ENCODE measurements at regions not wholly inside any gene's neighbourhood (a gene's known extent, or its start where the extent isn't known, plus 50 kb on each side); places are given as distances from the start of the nearest gene placed in this dataset.

DNA sequence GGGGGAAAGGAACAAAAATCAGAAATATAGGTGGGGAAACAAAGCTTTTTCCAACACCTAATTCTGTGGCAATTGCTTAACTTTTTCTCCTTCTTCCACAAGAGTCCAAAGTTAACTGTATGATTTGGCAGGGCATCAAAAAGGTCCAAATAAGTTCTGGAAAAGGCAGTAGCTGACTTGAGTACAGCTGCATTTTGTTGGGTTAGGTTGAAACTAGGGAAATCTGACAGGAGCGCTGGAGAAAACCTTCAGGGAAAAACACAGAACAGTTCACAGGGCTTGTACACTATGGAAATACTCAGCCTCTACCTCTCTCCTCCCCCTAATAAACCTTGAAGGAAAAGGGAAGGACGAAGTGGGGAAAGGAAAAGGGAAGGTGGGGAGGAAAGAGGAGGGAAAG lies 438.6 kb downstream of the ZEB2 start:
- no peak for DNase-seq (ENCODE audit: low read depth in 2 of 2)

GRCh38 chr2:144079803-144080202 lies 440.1 kb downstream of the ZEB2 start:
- DNase-seq (ENCODE audit: low read depth in 2 of 2) = no peak

- DNase-seq (ENCODE audit: low read depth in 2 of 2) = no peak
These were observed 440.9 kb downstream of the ZEB2 start for GRCh38 chr2:144078802-144079724.

DNA sequence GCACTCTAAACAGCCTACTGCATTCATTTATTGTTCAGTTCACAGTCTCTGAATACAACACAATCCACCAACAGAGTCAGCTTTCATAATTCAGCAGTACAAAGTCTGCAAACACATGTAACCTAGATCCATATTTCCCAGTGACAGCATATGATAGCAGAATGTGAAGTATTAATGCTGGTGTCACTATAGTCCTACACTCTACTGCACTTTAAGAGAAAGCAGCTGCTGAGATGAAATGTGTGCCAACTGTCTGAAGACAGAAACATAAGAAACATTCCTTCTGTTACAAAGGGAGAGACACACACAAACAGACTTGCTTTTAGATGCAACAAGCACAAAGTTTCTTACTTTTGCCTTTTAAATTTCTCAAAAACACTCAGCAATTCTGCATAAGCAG lies 441.8 kb downstream of the ZEB2 start:
- no peak for DNase-seq (ENCODE audit: low read depth in 2 of 2)

- no peak for DNase-seq (ENCODE audit: low read depth in 2 of 2)
These were observed 445.5 kb downstream of the ZEB2 start for GRCh38 chr2:144074450-144074849.

GRCh38 chr2:144071461-144071860 lies 448.5 kb downstream of the ZEB2 start:
- no peak for DNase-seq (ENCODE audit: low read depth in 2 of 2)

- DNase-seq (ENCODE audit: low read depth in 2 of 2) = no peak
These were observed 452.4 kb downstream of the ZEB2 start for GRCh38 chr2:144067506-144067905.

GRCh38 chr2:144063602-144064001 lies 456.3 kb downstream of the ZEB2 start:
- no peak for DNase-seq (ENCODE audit: low read depth in 2 of 2)

- no peak for DNase-seq (ENCODE audit: low read depth in 2 of 2)
These were observed 465.0 kb downstream of the ZEB2 start for GRCh38 chr2:144054911-144055310.

GRCh38 chr2:144052083-144052482 lies 467.8 kb downstream of the ZEB2 start:
- DNase-seq (ENCODE audit: low read depth in 2 of 2) = no peak

DNA sequence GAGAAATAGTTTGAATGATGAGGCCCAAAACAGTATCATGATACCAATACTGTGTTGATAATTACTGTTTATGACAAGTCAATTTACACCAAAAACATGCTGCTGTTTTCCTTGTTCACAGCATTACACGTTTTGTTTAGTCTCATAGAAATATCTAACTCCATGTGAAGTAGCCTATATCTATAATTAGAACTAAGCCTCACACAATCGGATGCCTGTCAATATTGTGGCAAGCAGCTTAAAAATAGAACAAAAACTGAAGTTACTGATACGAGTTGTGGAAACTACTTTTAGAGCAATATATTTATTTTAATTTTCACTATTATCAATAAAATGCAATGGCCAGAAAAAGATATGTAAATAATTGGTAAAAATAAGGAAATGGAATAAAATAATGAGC lies 470.8 kb downstream of the ZEB2 start:
- no peak for DNase-seq (ENCODE audit: low read depth in 2 of 2)

DNA sequence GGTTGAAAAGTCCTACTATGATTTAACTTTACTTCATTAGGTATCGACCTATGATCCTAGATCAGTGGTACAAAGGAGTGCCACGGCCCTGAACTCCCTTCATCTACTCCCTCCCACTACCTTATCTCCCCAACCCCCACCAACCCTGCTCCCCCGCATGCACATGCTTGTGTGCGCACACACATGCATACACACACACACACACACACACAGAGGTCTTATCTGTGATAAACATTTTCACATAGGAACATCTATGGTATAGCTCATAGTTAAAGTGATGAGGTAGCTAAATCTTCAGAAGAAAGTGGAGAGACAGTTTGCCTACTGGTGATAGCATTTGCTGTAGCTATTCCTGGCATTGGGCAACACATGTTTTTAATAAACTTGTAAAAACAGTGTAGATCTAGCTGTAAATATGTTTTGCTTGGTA lies 471.3 kb downstream of the ZEB2 start:
- DNase-seq (ENCODE audit: low read depth in 2 of 2) = no peak

GRCh38 chr2:144042751-144043150 lies 477.2 kb downstream of the ZEB2 start:
- DNase-seq (ENCODE audit: low read depth in 2 of 2) = no peak

- no peak for DNase-seq (ENCODE audit: low read depth in 2 of 2)
These were observed 478.3 kb downstream of the ZEB2 start for GRCh38 chr2:144041612-144042011.

GRCh38 chr2:144040834-144041233 lies 479.1 kb downstream of the ZEB2 start:
- DNase-seq (ENCODE audit: low read depth in 2 of 2) = no peak

- no peak for DNase-seq (ENCODE audit: low read depth in 2 of 2)
These were observed 487.4 kb downstream of the ZEB2 start for GRCh38 chr2:144032566-144032965.

- no peak for DNase-seq (ENCODE audit: low read depth in 2 of 2)
These were observed 489.1 kb downstream of the ZEB2 start for GRCh38 chr2:144030791-144031190.

- DNase-seq (ENCODE audit: low read depth in 2 of 2) = no peak
These were observed 492.3 kb downstream of the ZEB2 start for GRCh38 chr2:144027593-144027992.

DNA sequence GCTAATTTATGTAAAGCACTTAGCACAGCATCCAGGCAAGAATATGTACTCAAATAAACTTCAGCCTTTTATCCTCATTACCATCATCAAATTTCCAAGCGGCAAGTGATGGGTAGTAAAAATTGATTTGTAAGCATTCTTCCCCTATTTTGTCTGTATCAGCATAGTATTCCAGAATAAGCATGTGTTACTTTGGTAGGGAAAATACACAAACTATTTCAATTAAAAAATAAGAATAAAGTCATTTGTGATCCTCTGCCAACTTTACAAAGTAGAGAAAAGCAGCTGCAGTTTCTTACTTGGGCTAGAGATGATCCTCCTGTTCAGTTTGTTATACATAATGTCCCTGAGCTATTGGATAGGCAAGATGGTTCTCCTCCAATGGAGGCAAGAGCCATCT lies 493.2 kb downstream of the ZEB2 start:
- no peak for DNase-seq (ENCODE audit: low read depth in 2 of 2)

DNA sequence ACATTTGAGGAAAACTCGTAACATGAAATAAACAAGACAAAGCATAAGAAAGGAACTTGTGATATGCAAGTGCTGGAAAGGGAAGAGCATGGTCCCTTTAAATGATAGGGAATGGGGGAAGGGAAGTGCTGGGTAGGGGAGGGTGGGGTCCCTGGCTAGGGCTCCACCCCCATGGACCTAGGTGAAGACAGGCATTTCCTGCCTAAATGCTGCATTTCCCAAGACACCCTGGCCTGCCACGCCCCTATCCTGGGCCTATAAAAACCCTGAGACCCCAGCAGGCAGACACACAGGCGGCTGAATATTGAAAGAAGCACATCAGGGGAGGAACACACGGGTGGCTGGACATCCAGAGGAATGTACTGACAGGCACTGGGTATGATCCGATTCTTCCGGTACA lies 499.9 kb downstream of the ZEB2 start:
- no peak for DNase-seq (ENCODE audit: low read depth in 2 of 2)

DNA sequence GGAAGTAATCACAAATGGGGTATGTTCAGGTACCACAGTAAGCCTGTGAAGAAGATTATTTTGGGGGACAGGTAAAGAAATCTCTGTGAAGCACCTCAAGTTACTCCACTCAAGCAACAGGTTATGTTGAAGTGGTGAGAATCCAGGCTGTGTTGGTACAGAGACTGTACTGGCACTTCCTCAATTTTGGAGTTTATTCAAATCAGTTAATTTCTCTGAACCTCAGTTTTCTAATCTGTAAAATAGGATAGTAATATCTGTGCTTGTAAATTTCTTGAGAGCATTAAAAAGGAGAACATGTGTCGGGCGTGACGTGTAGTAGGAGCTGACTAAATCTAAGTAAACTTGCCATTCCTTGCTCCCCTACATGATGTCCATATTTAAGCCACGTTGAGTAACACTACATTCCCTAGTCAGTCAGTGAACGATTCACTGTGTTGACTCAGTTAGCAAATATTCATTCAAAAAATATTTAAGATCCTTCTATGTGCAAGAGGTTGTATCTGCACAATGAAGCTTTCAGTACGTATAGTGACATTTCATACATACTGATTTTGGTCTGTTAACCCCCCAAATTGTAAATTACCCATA lies 504.2 kb downstream of the ZEB2 start:
- DNase-seq (ENCODE audit: low read depth in 2 of 2) = no peak

- DNase-seq (ENCODE audit: low read depth in 2 of 2) = no peak
These were observed 504.9 kb downstream of the ZEB2 start for GRCh38 chr2:144015036-144015435.

DNA sequence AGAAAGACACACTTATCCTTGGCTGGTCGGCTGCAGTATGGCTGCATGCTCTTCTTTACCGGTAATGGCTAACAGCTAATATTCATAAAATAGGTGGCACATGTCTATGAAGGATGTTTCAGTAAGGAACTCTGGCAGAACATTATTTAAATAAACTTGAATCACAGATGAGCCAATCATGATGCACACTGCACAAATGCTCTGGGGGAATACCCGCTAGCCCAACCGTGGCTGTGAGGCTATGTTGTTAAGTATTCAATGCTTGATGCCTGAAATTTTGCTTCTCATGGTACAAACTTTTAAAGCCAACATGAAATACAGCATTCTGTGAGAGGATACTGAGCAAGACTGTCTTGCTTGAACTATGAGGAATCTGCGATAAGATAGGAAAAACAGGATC lies 505.8 kb downstream of the ZEB2 start:
- DNase-seq (ENCODE audit: low read depth in 2 of 2) = no peak

All from stimulated activated CD8-positive, alpha-beta memory T cell treated with anti-CD3 and anti-CD28 coated beads, Interleukin-15, amount 100 ng/mL, for 4 hours (primary cell).